ENCODE measurements at regions not wholly inside any gene's neighbourhood (a gene's known extent, or its start where the extent isn't known, plus 50 kb on each side); places are given as distances from the start of the nearest gene placed in this dataset.

- Histone ChIP-seq H3K4me2 (ENCODE audit: extremely low read depth, insufficient read depth, low read length) (no peak overlapping the region), H3K9me3 (ENCODE audit: control insufficient read depth, insufficient read depth, low read depth, low read length) (no peaks in the 10 kb centered on the region), H2AFZ (ENCODE audit: low read length) (no peak overlapping the region), H3K36me3 (ENCODE audit: control insufficient read depth, insufficient read depth, low read length) (no peaks in the 10 kb centered on the region), H3K27ac (ENCODE audit: insufficient read depth, low read length) (no peak overlapping the region), H3K9ac (ENCODE audit: insufficient read depth, low read length) (no peak overlapping the region), H3K79me2 (ENCODE audit: control insufficient read depth, insufficient read depth, low read length) (no peaks in the 10 kb centered on the region), H3K27me3 (ENCODE audit: control insufficient read depth, insufficient read depth, low read length) (peaks cover 5% of the 10 kb centered on the region), H3K4me1 (ENCODE audit: control insufficient read depth, extremely low read depth, insufficient read depth, low read length) (no peaks in the 10 kb centered on the region), H3K4me3 (replicated peaks in 1 of 4; ENCODE audit: control extremely low read depth in 1 of 4, insufficient read depth in 1 of 4, low read depth in 3 of 4, low read length in 4 of 4) (no peak overlapping the region), H4K20me1 (ENCODE audit: control insufficient read depth, extremely low read depth, insufficient read depth, low read length) (no peaks in the 10 kb centered on the region)
- DNase-seq (ENCODE audit: low read depth in 2 of 2): no peak
- TF ChIP-seq CTCF (conservative IDR thresholded peaks at IDR 0.05 in 1 of 2, IDR thresholded peaks at IDR 0.05 in 1 of 2; ENCODE audit: low read depth in 1 of 2, low read length in 2 of 2) (no peak), EZH2 (IDR thresholded peaks at IDR 0.05; ENCODE audit: low read length, missing control alignments) (no peak)
Observed at GRCh38 chr18:60096428-60096827, 196.6 kb downstream of the PMAIP1 start.

DNA sequence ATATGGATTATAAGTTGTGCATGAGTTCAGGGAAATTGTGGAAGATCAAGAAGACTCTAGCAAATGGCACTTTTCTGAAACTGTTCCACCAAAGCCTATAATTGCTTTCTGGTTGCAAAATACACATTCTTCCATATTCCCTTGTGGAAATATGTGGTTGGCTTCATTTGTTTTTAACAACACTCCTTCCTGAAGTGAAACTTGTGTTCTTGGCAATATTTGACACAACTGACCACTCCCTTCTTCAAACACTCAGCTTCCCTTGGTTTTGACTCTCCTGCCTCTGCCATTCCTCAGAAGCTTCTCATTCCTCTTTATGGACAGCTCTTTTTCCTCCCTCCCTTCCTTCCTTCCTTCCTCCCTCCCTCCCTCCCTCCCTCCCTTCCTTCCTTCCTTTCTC is 192.3 kb downstream of the PMAIP1 start:
- H3K9ac ChIP-seq (ENCODE audit: insufficient read depth, low read length): no peak overlapping the region
- no peak overlapping the region for H3K4me2 ChIP-seq (ENCODE audit: extremely low read depth, insufficient read depth, low read length)
- no peak for TF ChIP-seq CTCF (conservative IDR thresholded peaks at IDR 0.05 in 1 of 2, IDR thresholded peaks at IDR 0.05 in 1 of 2; ENCODE audit: low read depth in 1 of 2, low read length in 2 of 2)
- no peak for TF ChIP-seq EZH2 (IDR thresholded peaks at IDR 0.05; ENCODE audit: low read length, missing control alignments)
- H3K27me3 ChIP-seq (ENCODE audit: control insufficient read depth, insufficient read depth, low read length): no peaks in the 10 kb centered on the region
- no peak overlapping the region for H3K4me3 ChIP-seq (replicated peaks in 1 of 4; ENCODE audit: control extremely low read depth in 1 of 4, insufficient read depth in 1 of 4, low read depth in 3 of 4, low read length in 4 of 4)
- no peak for DNase-seq (ENCODE audit: low read depth in 2 of 2)
- no peaks in the 10 kb centered on the region for H3K4me1 ChIP-seq (ENCODE audit: control insufficient read depth, extremely low read depth, insufficient read depth, low read length)
- no peaks in the 10 kb centered on the region for H4K20me1 ChIP-seq (ENCODE audit: control insufficient read depth, extremely low read depth, insufficient read depth, low read length)
- no peaks in the 10 kb centered on the region for H3K36me3 ChIP-seq (ENCODE audit: control insufficient read depth, insufficient read depth, low read length)
- no peak overlapping the region for H2AFZ ChIP-seq (ENCODE audit: low read length)
- no peaks in the 10 kb centered on the region for H3K9me3 ChIP-seq (ENCODE audit: control insufficient read depth, insufficient read depth, low read depth, low read length)
- no peaks in the 10 kb centered on the region for H3K79me2 ChIP-seq (ENCODE audit: control insufficient read depth, insufficient read depth, low read length)
- H3K27ac ChIP-seq (ENCODE audit: insufficient read depth, low read length): no peak overlapping the region

DNA sequence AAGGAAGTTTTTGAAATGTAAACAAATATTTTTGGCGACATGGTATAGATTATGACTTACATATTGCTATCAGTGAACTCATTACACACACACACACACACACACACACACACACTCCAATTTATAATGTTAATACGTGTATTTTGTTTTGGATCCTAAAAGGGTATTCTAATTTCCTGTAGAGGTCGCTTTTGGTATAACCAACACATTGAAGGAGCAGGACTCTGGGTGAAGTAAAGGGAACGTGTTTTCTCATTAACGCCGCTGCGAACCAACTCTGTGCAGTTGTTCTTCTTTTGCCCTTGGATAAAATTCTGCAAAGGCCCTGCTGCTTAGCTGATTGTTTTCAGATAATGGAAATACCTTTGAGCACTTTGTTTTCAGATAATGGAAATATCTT is 190.4 kb downstream of the PMAIP1 start:
- Histone ChIP-seq H3K9me3 (ENCODE audit: control insufficient read depth, insufficient read depth, low read depth, low read length) (no peaks in the 10 kb centered on the region), H3K36me3 (ENCODE audit: control insufficient read depth, insufficient read depth, low read length) (no peaks in the 10 kb centered on the region), H3K4me3 (replicated peaks in 1 of 4; ENCODE audit: control extremely low read depth in 1 of 4, insufficient read depth in 1 of 4, low read depth in 3 of 4, low read length in 4 of 4) (no peak overlapping the region), H3K27ac (ENCODE audit: insufficient read depth, low read length) (no peak overlapping the region), H3K27me3 (ENCODE audit: control insufficient read depth, insufficient read depth, low read length) (no peaks in the 10 kb centered on the region), H4K20me1 (ENCODE audit: control insufficient read depth, extremely low read depth, insufficient read depth, low read length) (no peaks in the 10 kb centered on the region), H3K9ac (ENCODE audit: insufficient read depth, low read length) (no peak overlapping the region), H3K79me2 (ENCODE audit: control insufficient read depth, insufficient read depth, low read length) (no peaks in the 10 kb centered on the region), H2AFZ (ENCODE audit: low read length) (no peak overlapping the region), H3K4me2 (ENCODE audit: extremely low read depth, insufficient read depth, low read length) (no peak overlapping the region), H3K4me1 (ENCODE audit: control insufficient read depth, extremely low read depth, insufficient read depth, low read length) (no peaks in the 10 kb centered on the region)
- no peak for TF ChIP-seq CTCF (conservative IDR thresholded peaks at IDR 0.05 in 1 of 2, IDR thresholded peaks at IDR 0.05 in 1 of 2; ENCODE audit: low read depth in 1 of 2, low read length in 2 of 2)
- DNase-seq (ENCODE audit: low read depth in 2 of 2): peak in 1 of 2 donors; percentile 11
